Mesothelial cell of epicardium (in vitro differentiated cells): ENCODE measurements at regions not wholly inside any gene's neighbourhood (a gene's known extent, or its start where the extent isn't known, plus 50 kb on each side); places are given as distances from the start of the nearest gene placed in this dataset.

Source experiments
- DNase-seq, 2 experiments: peaks; one replicate each; pipeline ENCODE4 v3.0.0; 2021; ENCODE audit warnings: low spot score in 2 of 2; ENCODE audit not compliant: unreplicated experiment in 2 of 2
- H3K27ac Mint-ChIP-seq: 2 replicates; pipeline ENCODE4 v1.8.0; 2021; ENCODE audit warnings: mixed read lengths
- H3K27me3 Mint-ChIP-seq: 2 replicates; pipeline ENCODE4 v1.8.0; 2021; ENCODE audit warnings: low read depth, mixed read lengths
- H3K36me3 Mint-ChIP-seq: 2 replicates; pipeline ENCODE4 v1.8.0; 2021; ENCODE audit warnings: mixed read lengths
- H3K4me1 Mint-ChIP-seq: 2 replicates; pipeline ENCODE4 v1.8.0; 2021; ENCODE audit warnings: mixed read lengths
- H3K4me3 Mint-ChIP-seq: 2 replicates; pipeline ENCODE4 v1.8.0; 2021; ENCODE audit warnings: mild to moderate bottlenecking, moderate library complexity, mixed read lengths
- H3K9me3 Mint-ChIP-seq: 2 replicates; pipeline ENCODE4 v1.8.0; 2021; ENCODE audit warnings: mixed read lengths
- TF ChIP-seq, protein P1 (sequence below): fragments of 200-600 bp; sonication (generic); IDR thresholded peaks from one replicate; pipeline ENCODE4 v1.5.0; 2021; ENCODE audit warnings: antibody characterized with exemption; ENCODE audit not compliant: unreplicated experiment

DNA sequence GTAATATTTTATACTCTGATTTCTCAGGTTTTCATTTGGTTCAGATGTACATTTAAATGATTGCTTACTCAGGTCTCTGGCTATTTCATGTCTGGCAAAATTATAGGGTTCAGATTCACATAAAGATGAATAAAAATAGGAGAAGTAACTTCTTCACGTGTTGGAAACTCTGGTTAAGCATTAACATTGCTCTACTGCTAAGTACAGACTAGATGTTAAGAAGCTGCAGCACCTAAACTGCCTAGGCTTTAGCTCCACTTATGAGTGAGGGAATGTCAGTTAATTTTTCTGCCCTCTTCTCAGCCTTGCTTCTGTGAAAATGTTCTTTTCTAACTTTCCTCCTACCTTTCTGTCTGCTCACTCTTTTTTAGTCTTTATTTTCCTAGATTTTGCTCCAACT lies 361.2 kb downstream of the ARAP2 start:
- H3K4me1 Mint-ChIP-seq: peaks cover 3% of the 10 kb centered on the region
- TF ChIP-seq, protein P1, sequence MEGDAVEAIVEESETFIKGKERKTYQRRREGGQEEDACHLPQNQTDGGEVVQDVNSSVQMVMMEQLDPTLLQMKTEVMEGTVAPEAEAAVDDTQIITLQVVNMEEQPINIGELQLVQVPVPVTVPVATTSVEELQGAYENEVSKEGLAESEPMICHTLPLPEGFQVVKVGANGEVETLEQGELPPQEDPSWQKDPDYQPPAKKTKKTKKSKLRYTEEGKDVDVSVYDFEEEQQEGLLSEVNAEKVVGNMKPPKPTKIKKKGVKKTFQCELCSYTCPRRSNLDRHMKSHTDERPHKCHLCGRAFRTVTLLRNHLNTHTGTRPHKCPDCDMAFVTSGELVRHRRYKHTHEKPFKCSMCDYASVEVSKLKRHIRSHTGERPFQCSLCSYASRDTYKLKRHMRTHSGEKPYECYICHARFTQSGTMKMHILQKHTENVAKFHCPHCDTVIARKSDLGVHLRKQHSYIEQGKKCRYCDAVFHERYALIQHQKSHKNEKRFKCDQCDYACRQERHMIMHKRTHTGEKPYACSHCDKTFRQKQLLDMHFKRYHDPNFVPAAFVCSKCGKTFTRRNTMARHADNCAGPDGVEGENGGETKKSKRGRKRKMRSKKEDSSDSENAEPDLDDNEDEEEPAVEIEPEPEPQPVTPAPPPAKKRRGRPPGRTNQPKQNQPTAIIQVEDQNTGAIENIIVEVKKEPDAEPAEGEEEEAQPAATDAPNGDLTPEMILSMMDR: no peak
- no peak overlapping the region for H3K4me3 Mint-ChIP-seq
- no peak overlapping the region for H3K27ac Mint-ChIP-seq
- H3K9me3 Mint-ChIP-seq: peaks cover 14% of the 10 kb centered on the region
- H3K27me3 Mint-ChIP-seq: peaks cover 5% of the 10 kb centered on the region
- DNase-seq: no peak
- H3K36me3 Mint-ChIP-seq: no peaks in the 10 kb centered on the region

DNA sequence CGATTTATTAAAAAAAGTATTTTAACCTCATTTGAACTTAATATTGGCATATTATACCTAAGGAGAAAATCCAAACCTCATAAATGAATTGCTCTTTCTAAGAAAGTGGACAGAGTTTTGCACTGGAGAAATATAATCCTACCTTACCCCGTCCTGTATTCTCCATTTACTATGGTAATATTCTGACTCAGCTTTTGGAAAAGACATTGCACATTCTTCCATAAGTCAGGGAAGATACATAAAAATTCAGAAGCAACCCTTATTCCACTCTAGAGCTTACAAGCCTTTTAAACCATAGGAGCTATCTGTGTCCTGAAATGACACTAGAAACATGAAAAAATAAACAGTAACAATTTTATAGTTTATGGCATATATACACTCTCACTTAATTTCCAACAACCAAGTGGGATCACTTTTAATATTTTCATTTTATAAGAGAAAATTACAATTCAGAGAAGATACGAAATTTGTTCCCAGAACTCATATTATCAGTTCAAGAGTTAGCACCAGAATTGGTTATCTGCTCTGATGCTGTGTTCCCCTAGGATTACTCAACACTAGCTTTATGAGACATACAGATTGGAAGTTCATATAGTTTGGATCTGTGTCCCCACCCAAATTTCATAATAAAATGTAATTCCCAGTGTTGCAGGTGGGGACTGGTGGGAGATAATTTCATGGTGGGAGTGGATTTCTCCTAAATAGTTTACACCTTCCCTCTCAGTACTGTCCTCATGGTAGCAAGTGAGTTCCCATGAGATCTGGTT lies 359.4 kb downstream of the ARAP2 start:
- DNase-seq: no peak
- H3K27ac Mint-ChIP-seq: no peak overlapping the region
- no peak overlapping the region for H3K4me3 Mint-ChIP-seq
- H3K27me3 Mint-ChIP-seq: peaks cover 5% of the 10 kb centered on the region
- peaks cover 3% of the 10 kb centered on the region for H3K4me1 Mint-ChIP-seq
- peaks cover 14% of the 10 kb centered on the region for H3K9me3 Mint-ChIP-seq
- TF ChIP-seq, protein P1: no peak
- H3K36me3 Mint-ChIP-seq: no peaks in the 10 kb centered on the region

DNA sequence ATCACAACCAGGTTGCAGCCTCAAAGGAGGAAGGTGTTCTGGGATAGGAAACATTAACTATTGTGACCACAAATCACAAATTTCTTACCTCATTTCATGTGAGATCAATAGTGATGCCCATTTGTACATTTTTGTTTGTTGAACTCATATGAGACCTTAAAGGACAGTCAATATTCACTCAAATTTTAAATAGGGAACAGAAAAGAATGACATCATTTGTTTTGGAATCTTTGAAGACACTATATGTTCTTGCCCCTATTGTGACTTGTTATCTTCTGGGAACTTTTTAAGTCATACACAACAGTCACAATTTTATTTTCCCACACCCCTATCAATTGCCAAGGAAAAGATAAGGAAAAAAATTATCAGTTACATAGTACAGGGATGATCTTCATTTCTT lies 346.5 kb downstream of the ARAP2 start:
- H3K27ac Mint-ChIP-seq: no peak overlapping the region
- H3K4me1 Mint-ChIP-seq: no peaks in the 10 kb centered on the region
- H3K4me3 Mint-ChIP-seq: no peak overlapping the region
- H3K36me3 Mint-ChIP-seq: no peaks in the 10 kb centered on the region
- H3K27me3 Mint-ChIP-seq: no peaks in the 10 kb centered on the region
- no peak for DNase-seq
- H3K9me3 Mint-ChIP-seq: peaks cover 21% of the 10 kb centered on the region
- TF ChIP-seq, protein P1: no peak

DNA sequence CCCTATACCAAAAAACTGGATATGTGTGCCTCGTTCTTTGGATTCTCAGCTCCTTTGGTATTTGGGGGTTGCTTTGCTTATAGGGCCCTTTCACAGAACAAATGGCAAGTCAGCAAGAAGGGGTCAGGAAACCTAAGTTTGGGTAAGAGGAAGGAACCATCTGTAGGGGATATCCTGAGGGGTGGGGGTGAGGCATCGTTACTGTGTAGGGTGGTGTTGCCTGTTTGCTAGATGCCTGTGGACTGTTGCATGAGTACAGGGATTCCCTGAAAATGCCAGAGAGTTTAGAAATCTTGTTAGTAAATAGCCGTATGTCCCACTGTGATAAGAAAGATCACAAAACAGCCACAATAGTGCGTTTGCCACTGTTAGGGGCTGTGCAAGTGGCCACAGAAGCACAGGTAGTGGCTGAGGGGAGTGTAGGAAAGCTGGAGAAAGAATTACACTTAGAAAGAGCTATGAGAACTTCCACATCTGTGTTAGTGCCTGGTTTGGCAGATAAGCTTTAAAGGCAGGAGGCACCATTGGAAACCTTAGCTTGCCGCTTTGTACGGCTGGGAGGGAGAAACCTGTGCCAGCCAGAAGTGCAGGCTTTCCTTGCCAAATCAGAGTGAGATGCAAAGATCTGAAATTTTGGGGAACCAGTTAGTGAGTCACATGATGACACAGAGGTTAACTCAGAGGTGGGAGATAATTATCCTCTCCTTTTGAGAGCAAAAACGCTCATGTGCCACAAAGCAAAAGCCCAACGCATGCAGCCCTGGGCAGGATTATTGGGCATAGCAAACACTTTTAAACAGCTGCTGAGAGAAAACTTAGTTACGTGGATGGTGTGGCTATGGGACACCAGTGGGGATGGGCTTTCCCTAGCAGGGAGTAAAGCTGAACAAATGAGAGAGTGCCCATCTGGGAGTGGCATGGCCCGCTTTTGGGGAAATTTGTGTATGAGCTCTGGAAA lies 343.7 kb downstream of the ARAP2 start:
- Mint-ChIP-seq H3K27ac (no peak overlapping the region), H3K4me3 (no peak overlapping the region), H3K9me3 (peaks cover 16% of the 10 kb centered on the region), H3K36me3 (no peaks in the 10 kb centered on the region), H3K4me1 (no peaks in the 10 kb centered on the region), H3K27me3 (no peaks in the 10 kb centered on the region)
- no peak for DNase-seq
- TF ChIP-seq, protein P1: no peak

DNA sequence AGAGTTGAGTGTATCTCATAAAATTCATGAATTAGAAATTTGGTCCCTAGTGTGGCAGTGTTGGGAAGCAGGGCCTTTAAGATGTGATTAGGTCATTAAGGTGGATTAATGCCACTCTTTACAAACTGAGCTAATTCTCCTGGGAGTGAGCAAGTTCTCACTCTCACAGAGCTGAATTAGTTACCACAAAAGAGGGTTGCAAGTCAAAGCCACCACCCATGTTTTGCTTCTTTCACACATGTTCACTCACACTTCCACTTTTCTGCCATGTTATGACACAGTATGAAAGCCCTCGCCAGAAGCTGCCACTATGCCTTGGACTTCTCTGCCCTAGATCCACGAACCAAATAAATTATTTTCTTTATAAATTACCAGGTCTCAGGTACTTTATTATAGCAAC lies 332.1 kb downstream of the ARAP2 start:
- peaks cover 6% of the 10 kb centered on the region for H3K4me1 Mint-ChIP-seq
- H3K36me3 Mint-ChIP-seq: no peaks in the 10 kb centered on the region
- H3K9me3 Mint-ChIP-seq: peaks cover 18% of the 10 kb centered on the region
- H3K27me3 Mint-ChIP-seq: no peaks in the 10 kb centered on the region
- H3K4me3 Mint-ChIP-seq: no peak overlapping the region
- TF ChIP-seq, protein P1: no peak
- no peak overlapping the region for H3K27ac Mint-ChIP-seq
- no peak for DNase-seq
